A549 (cell line): ENCODE measurements at regions not wholly inside any gene's neighbourhood (a gene's known extent, or its start where the extent isn't known, plus 50 kb on each side); places are given as distances from the start of the nearest gene placed in this dataset.

Source experiments
- RCOR1 ChIP-seq: fragments of 150-350 bp; IDR thresholded peaks from 2 replicates; pipeline ENCODE4 v1.6.1; 2014; ENCODE audit warnings: antibody characterized with exemption, low read length, low read depth
- TF ChIP-seq, protein P1 (sequence below): fragments of >200 bp; sonication (Bioruptor Twin); formaldehyde crosslinking; IDR thresholded peaks from 3 replicates; pipeline ENCODE4 v1.5.1; 2016
- TF ChIP-seq, protein P2 (sequence below): fragments of 200-600 bp; sonication (generic); IDR thresholded peaks from 2 replicates; pipeline ENCODE4 v1.6.1; 2016; ENCODE audit warnings: antibody characterized with exemption, mild to moderate bottlenecking, moderate library complexity

DNA sequence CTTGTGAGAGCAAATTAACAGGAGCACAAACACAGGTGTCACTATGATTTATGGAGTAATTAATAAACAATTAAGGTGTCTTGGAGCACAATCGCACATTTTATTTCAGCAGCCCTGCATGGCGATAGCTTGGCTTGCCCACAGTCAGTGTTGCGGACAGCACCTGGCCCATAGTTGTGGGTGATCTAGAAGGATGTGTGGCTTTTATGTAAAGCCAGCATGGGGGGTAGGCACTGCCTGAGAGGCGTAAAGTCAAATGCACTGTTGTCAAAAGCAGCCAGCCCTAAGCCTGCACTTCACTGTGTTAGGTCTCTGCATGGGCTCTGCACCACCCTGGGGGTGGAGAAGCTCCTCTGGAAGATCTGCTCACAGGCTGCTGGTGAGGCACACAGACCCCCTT is 177.4 kb upstream of the PPP2R3A start:
- TF ChIP-seq RCOR1, result no peak
- TF ChIP-seq, protein P1, sequence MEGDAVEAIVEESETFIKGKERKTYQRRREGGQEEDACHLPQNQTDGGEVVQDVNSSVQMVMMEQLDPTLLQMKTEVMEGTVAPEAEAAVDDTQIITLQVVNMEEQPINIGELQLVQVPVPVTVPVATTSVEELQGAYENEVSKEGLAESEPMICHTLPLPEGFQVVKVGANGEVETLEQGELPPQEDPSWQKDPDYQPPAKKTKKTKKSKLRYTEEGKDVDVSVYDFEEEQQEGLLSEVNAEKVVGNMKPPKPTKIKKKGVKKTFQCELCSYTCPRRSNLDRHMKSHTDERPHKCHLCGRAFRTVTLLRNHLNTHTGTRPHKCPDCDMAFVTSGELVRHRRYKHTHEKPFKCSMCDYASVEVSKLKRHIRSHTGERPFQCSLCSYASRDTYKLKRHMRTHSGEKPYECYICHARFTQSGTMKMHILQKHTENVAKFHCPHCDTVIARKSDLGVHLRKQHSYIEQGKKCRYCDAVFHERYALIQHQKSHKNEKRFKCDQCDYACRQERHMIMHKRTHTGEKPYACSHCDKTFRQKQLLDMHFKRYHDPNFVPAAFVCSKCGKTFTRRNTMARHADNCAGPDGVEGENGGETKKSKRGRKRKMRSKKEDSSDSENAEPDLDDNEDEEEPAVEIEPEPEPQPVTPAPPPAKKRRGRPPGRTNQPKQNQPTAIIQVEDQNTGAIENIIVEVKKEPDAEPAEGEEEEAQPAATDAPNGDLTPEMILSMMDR, result no peak
- TF ChIP-seq, protein P2, sequence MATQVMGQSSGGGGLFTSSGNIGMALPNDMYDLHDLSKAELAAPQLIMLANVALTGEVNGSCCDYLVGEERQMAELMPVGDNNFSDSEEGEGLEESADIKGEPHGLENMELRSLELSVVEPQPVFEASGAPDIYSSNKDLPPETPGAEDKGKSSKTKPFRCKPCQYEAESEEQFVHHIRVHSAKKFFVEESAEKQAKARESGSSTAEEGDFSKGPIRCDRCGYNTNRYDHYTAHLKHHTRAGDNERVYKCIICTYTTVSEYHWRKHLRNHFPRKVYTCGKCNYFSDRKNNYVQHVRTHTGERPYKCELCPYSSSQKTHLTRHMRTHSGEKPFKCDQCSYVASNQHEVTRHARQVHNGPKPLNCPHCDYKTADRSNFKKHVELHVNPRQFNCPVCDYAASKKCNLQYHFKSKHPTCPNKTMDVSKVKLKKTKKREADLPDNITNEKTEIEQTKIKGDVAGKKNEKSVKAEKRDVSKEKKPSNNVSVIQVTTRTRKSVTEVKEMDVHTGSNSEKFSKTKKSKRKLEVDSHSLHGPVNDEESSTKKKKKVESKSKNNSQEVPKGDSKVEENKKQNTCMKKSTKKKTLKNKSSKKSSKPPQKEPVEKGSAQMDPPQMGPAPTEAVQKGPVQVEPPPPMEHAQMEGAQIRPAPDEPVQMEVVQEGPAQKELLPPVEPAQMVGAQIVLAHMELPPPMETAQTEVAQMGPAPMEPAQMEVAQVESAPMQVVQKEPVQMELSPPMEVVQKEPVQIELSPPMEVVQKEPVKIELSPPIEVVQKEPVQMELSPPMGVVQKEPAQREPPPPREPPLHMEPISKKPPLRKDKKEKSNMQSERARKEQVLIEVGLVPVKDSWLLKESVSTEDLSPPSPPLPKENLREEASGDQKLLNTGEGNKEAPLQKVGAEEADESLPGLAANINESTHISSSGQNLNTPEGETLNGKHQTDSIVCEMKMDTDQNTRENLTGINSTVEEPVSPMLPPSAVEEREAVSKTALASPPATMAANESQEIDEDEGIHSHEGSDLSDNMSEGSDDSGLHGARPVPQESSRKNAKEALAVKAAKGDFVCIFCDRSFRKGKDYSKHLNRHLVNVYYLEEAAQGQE, result no peak
